ENCODE measurements at regions not wholly inside any gene's neighbourhood (a gene's known extent, or its start where the extent isn't known, plus 50 kb on each side); places are given as distances from the start of the nearest gene placed in this dataset.

GRCh38 chr12:89289720-89290119 lies 62.6 kb downstream of the DUSP6 start:
- H3K4me3 ChIP-seq (ENCODE audit: low read depth, low read length): no peak overlapping the region
- no peak for TF ChIP-seq CTCF (conservative IDR thresholded peaks at IDR 0.05; ENCODE audit: low read depth, low read length)
- no peak for DNase-seq (ENCODE audit: low read depth)

- TF ChIP-seq CTCF (conservative IDR thresholded peaks at IDR 0.05; ENCODE audit: low read depth, low read length): no peak
Measured at GRCh38 chr12:89288959-89289358, 63.3 kb downstream of the DUSP6 start.

GRCh38 chr12:89286501-89286900 lies 65.8 kb downstream of the DUSP6 start:
- TF ChIP-seq CTCF (conservative IDR thresholded peaks at IDR 0.05; ENCODE audit: low read depth, low read length): no peak
- no peak for DNase-seq (ENCODE audit: low read depth)
- H3K4me3 ChIP-seq (ENCODE audit: low read depth, low read length): no peak overlapping the region

More at GRCh38 chr12:89288959-89289358, 63.3 kb downstream of the DUSP6 start:
- H3K4me3 ChIP-seq (ENCODE audit: low read depth, low read length): no peak overlapping the region
- no peak for DNase-seq (ENCODE audit: low read depth)

- no peak for TF ChIP-seq CTCF (conservative IDR thresholded peaks at IDR 0.05; ENCODE audit: low read depth, low read length)
- H3K4me3 ChIP-seq (ENCODE audit: low read depth, low read length): no peak overlapping the region
- no peak for DNase-seq (ENCODE audit: low read depth)
Measured at GRCh38 chr12:89281539-89281867, 70.8 kb downstream of the DUSP6 start.

- TF ChIP-seq CTCF (conservative IDR thresholded peaks at IDR 0.05; ENCODE audit: low read depth, low read length): no peak
- no peak overlapping the region for H3K4me3 ChIP-seq (ENCODE audit: low read depth, low read length)
- peak; percentile 62 for DNase-seq (ENCODE audit: low read depth)
Measured at GRCh38 chr12:89280833-89281538, 71.3 kb downstream of the DUSP6 start.

GRCh38 chr12:89279499-89279898 lies 72.8 kb downstream of the DUSP6 start:
- DNase-seq (ENCODE audit: low read depth): no peak
- TF ChIP-seq CTCF (conservative IDR thresholded peaks at IDR 0.05; ENCODE audit: low read depth, low read length): no peak
- no peak overlapping the region for H3K4me3 ChIP-seq (ENCODE audit: low read depth, low read length)

GRCh38 chr12:89278862-89279261 lies 73.4 kb downstream of the DUSP6 start:
- no peak overlapping the region for H3K4me3 ChIP-seq (ENCODE audit: low read depth, low read length)
- no peak for DNase-seq (ENCODE audit: low read depth)
- TF ChIP-seq CTCF (conservative IDR thresholded peaks at IDR 0.05; ENCODE audit: low read depth, low read length): no peak
